Panc1 (cell line): ENCODE measurements at regions not wholly inside any gene's neighbourhood (a gene's known extent, or its start where the extent isn't known, plus 50 kb on each side); places are given as distances from the start of the nearest gene placed in this dataset.

Source experiments
- ATAC-seq: fragments of 200-7000 bp; cut with Tn5 transposase; 2 replicates; pipeline ENCODE4 v1.9.1; 2020; ENCODE audit warnings: mild to moderate bottlenecking, moderate library complexity
- BruUV-seq: library from RNA; stranded (reverse); fragments of 400-500 nt; replicated peaks from 2 replicates; lab custom pipeline; 2021; lab: Mats Ljungman, UMichigan
- CTCF ChIA-PET: fragments of 300-600 bp; sonication (Branson Sonifier 250); formaldehyde crosslinking; loops from one replicate; lab custom pipeline; 2022; ENCODE audit warnings: antibody characterized with exemption; lab: Charles Lee
- POLR2A ChIA-PET: fragments of 300-600 bp; sonication (Branson Sonifier 250); formaldehyde crosslinking; loops from one replicate; lab custom pipeline; 2022; ENCODE audit warnings: antibody characterized with exemption; lab: Charles Lee
- DNase-seq: peaks from one replicate; pipeline ENCODE4 v3.0.0-alpha.2; 2010; ENCODE audit warnings: low read depth, low spot score
- H3K27ac ChIP-seq: 2 replicates; pipeline ENCODE4 v1.5.1; 2011; ENCODE audit warnings: mild to moderate bottlenecking, low read length, inconsistent platforms
- H3K27me3 ChIP-seq: fragments of 200-500 bp; sonication (Bioruptor generic); 2 replicates; pipeline ENCODE4 v1.6.0; 2014; ENCODE audit warnings: low read length, inconsistent platforms; ENCODE audit not compliant: control insufficient read depth, insufficient read depth
- H3K36me3 ChIP-seq: fragments of 200-500 bp; sonication (Bioruptor generic); 2 replicates; pipeline ENCODE4 v1.5.1; 2014; ENCODE audit warnings: inconsistent platforms, mild to moderate bottlenecking, low read length, moderate library complexity; ENCODE audit not compliant: control insufficient read depth, insufficient read depth
- H3K4me1 ChIP-seq: 2 replicates; pipeline ENCODE4 v1.5.1; 2011; ENCODE audit warnings: inconsistent platforms, mild to moderate bottlenecking, low read length, moderate library complexity; ENCODE audit not compliant: control insufficient read depth, insufficient read depth
- H3K4me3 ChIP-seq, 2 experiments: 2 replicates each; pipeline ENCODE4 v1.5.1; 2011 to 2012; ENCODE audit warnings: low read depth in 2 of 2, low read length in 2 of 2, mild to moderate bottlenecking in 2 of 2, inconsistent platforms in 1 of 2, moderate library complexity in 1 of 2
- H3K9me3 ChIP-seq: fragments of 200-500 bp; sonication (Bioruptor generic); 2 replicates; pipeline ENCODE4 v1.5.1; 2014; ENCODE audit warnings: low read depth, mild to moderate bottlenecking, inconsistent platforms, low read length, moderate library complexity; ENCODE audit not compliant: control insufficient read depth, insufficient read depth
- CTCF ChIP-seq: fragments of 450-650 bp; IDR thresholded peaks from 2 replicates; pipeline ENCODE4 v1.5.1; 2017; ENCODE audit warnings: mild to moderate bottlenecking
- POLR2AphosphoS5 ChIP-seq: IDR thresholded peaks from 2 replicates; pipeline ENCODE4 v1.6.1; 2012; ENCODE audit warnings: mild to moderate bottlenecking, low read depth, low read length, moderate library complexity
- REST ChIP-seq, 2 experiments: IDR thresholded peaks; 2 replicates each; pipeline ENCODE4 v1.6.1; 2011 to 2012; ENCODE audit warnings: low read depth in 2 of 2, control low read depth in 1 of 2, low read length in 1 of 2, mild to moderate bottlenecking in 1 of 2, moderate library complexity in 1 of 2; ENCODE audit not compliant: insufficient read depth in 1 of 2
- SIN3A ChIP-seq: IDR thresholded peaks from 2 replicates; pipeline ENCODE4 v1.6.1; 2012; ENCODE audit warnings: low read depth, mild to moderate bottlenecking, low read length, moderate library complexity, borderline replicate concordance; ENCODE audit not compliant: insufficient read depth
- TCF7L2 ChIP-seq: IDR thresholded peaks from 2 replicates; pipeline ENCODE4 v1.6.1; 2011; ENCODE audit warnings: mild to moderate bottlenecking, low read depth, low read length, inconsistent platforms
- in situ Hi-C: cut with HindIII; loops from 2 replicates; pipeline ENCODE4 v1.10.0; 2016; ENCODE audit warnings: low sequenced_read_pairs, low pct_unique_long_range_greater_than_20kb
- intact Hi-C: fragments of 100-400 bp; cut with micrococcal nuclease; formaldehyde crosslinking; loops from one replicate; pipeline ENCODE4 v1.10.0; 2022; ENCODE audit not compliant: unreplicated experiment

GRCh38 chr1:217190359-217190758 is 440.5 kb downstream of the GPATCH2 start:
- DNase-seq = no peak
- intact Hi-C loops = no loop called here
- no TSS peak for BruUV-seq
- TF ChIP-seq REST (IDR thresholded peaks at IDR 0.05; ENCODE audit: insufficient read depth in 1 of 2, low read depth in 2 of 2, low read length in 1 of 2) (no peak), TCF7L2 (no peak), POLR2AphosphoS5 (no peak), CTCF (no peak), SIN3A (no peak)
- no peak overlapping the region for H3K27ac ChIP-seq
- ATAC-seq = no peak
- no peak overlapping the region for H3K4me3 ChIP-seq
- no peaks in the 10 kb centered on the region for H3K36me3 ChIP-seq
- no peaks in the 10 kb centered on the region for H3K4me1 ChIP-seq
- in situ Hi-C loops = no loop called here
- H3K9me3 ChIP-seq = no peaks in the 10 kb centered on the region
- CTCF ChIA-PET = no interaction called here
- POLR2A ChIA-PET = no interaction called here
- no peaks in the 10 kb centered on the region for H3K27me3 ChIP-seq

GRCh38 chr1:217189362-217189761 is 441.5 kb downstream of the GPATCH2 start:
- in situ Hi-C loops (no loop called here), intact Hi-C loops (no loop called here)
- Histone ChIP-seq H3K4me1 (no peaks in the 10 kb centered on the region), H3K27ac (no peak overlapping the region), H3K9me3 (no peaks in the 10 kb centered on the region), H3K36me3 (no peaks in the 10 kb centered on the region), H3K4me3 (no peak overlapping the region), H3K27me3 (no peaks in the 10 kb centered on the region)
- no peak for ATAC-seq
- BruUV-seq = no TSS peak
- TF ChIP-seq CTCF = no peak
- TF ChIP-seq POLR2AphosphoS5 = no peak
- TF ChIP-seq SIN3A = no peak
- no peak for TF ChIP-seq TCF7L2
- TF ChIP-seq REST (IDR thresholded peaks at IDR 0.05; ENCODE audit: insufficient read depth in 1 of 2, low read depth in 2 of 2, low read length in 1 of 2) = no peak
- POLR2A ChIA-PET = no interaction called here
- no peak for DNase-seq
- CTCF ChIA-PET = no interaction called here
